Epithelial cell of proximal tubule (primary cell): ENCODE measurements at regions not wholly inside any gene's neighbourhood (a gene's known extent, or its start where the extent isn't known, plus 50 kb on each side); places are given as distances from the start of the nearest gene placed in this dataset.

Experiments used
- DNase-seq: peaks from one replicate; pipeline ENCODE4 v3.0.0-alpha.2; 2011; ENCODE audit warnings: low read depth
- H3K4me3 ChIP-seq: 2 replicates; pipeline ENCODE4 v1.5.1; 2011; ENCODE audit warnings: low read depth, mild to moderate bottlenecking, low read length
- CTCF ChIP-seq: conservative IDR thresholded peaks from 2 replicates; pipeline ENCODE4 v1.5.1; 2012; ENCODE audit warnings: low read depth, mild to moderate bottlenecking, low read length

GRCh38 chr16:87145181-87146176 lies 171.7 kb downstream of the C16orf95 start:
- no peak for TF ChIP-seq CTCF
- DNase-seq = no peak
- H3K4me3 ChIP-seq = no peak overlapping the region

- no peak overlapping the region for H3K4me3 ChIP-seq
- no peak for DNase-seq
- no peak for TF ChIP-seq CTCF
Measured at GRCh38 chr16:87146676-87147075, 170.5 kb downstream of the C16orf95 start.

GRCh38 chr16:87149051-87149450 lies 168.1 kb downstream of the C16orf95 start:
- no peak overlapping the region for H3K4me3 ChIP-seq
- no peak for DNase-seq
- TF ChIP-seq CTCF = no peak

- no peak for TF ChIP-seq CTCF
- no peak overlapping the region for H3K4me3 ChIP-seq
- no peak for DNase-seq
Measured at GRCh38 chr16:87150262-87150661, 166.9 kb downstream of the C16orf95 start.

- no peak for TF ChIP-seq CTCF
- DNase-seq = no peak
- H3K4me3 ChIP-seq = no peak overlapping the region
Measured at GRCh38 chr16:87150681-87151280, 166.4 kb downstream of the C16orf95 start.

- DNase-seq = no peak
- H3K4me3 ChIP-seq = no peak overlapping the region
- no peak for TF ChIP-seq CTCF
Measured at GRCh38 chr16:87152221-87152755, 164.9 kb downstream of the C16orf95 start.
